ENCODE measurements at regions not wholly inside any gene's neighbourhood (a gene's known extent, or its start where the extent isn't known, plus 50 kb on each side); places are given as distances from the start of the nearest gene placed in this dataset.

GRCh38 chr3:83882701-83883100, 1076.1 kb upstream of the CADM2 start:
- H4K20me1 ChIP-seq (ENCODE audit: insufficient read depth, low read length), result no peaks in the 10 kb centered on the region
- no peaks in the 10 kb centered on the region for H3K9me3 ChIP-seq (ENCODE audit: low read length)
- no peak overlapping the region for H3K4me2 ChIP-seq (ENCODE audit: low read length)
- H2AFZ ChIP-seq (ENCODE audit: low read length), result no peak overlapping the region
- no peak for DNase-seq (ENCODE audit: low spot score)
- no peaks in the 10 kb centered on the region for H3K9me2 ChIP-seq (ENCODE audit: insufficient read depth, low read length)
- ChIA-PET POLR2A (no interaction called here), CTCF (ENCODE audit: unreplicated experiment) (no interaction called here)
- H3K36me3 ChIP-seq (ENCODE audit: insufficient read depth, low read length), result no peaks in the 10 kb centered on the region
- H3K79me2 ChIP-seq (ENCODE audit: insufficient read depth, low read depth, low read length), result no peaks in the 10 kb centered on the region
- BruUV-seq (replicated peaks), result no TSS peak
- no peak overlapping the region for H3K27ac ChIP-seq (ENCODE audit: low read depth, low read length, poor library complexity, severe bottlenecking)
- no peak overlapping the region for H3K4me3 ChIP-seq (ENCODE audit: low read depth, low read length, poor library complexity, severe bottlenecking)
- H3K4me1 ChIP-seq (ENCODE audit: insufficient read depth, low read length, poor library complexity, severe bottlenecking), result no peaks in the 10 kb centered on the region
- intact Hi-C loops (cut with micrococcal nuclease; ENCODE audit: unreplicated experiment), result no loop called here
- TF ChIP-seq EZH2phosphoT487 (IDR thresholded peaks at IDR 0.05; ENCODE audit: borderline replicate concordance, low read depth, low read length) (no peak), CTCF (conservative IDR thresholded peaks at IDR 0.05; ENCODE audit: low read length) (no peak)

GRCh38 chr3:83890039-83890762, 1068.6 kb upstream of the CADM2 start:
- intact Hi-C loops (cut with micrococcal nuclease; ENCODE audit: unreplicated experiment), result no loop called here
- no peak overlapping the region for H2AFZ ChIP-seq (ENCODE audit: low read length)
- BruUV-seq (replicated peaks), result no TSS peak
- H4K20me1 ChIP-seq (ENCODE audit: insufficient read depth, low read length), result no peaks in the 10 kb centered on the region
- no peak overlapping the region for H3K4me2 ChIP-seq (ENCODE audit: low read length)
- no peaks in the 10 kb centered on the region for H3K4me1 ChIP-seq (ENCODE audit: insufficient read depth, low read length, poor library complexity, severe bottlenecking)
- H3K36me3 ChIP-seq (ENCODE audit: insufficient read depth, low read length), result no peaks in the 10 kb centered on the region
- no peak overlapping the region for H3K4me3 ChIP-seq (ENCODE audit: low read depth, low read length, poor library complexity, severe bottlenecking)
- no peaks in the 10 kb centered on the region for H3K9me2 ChIP-seq (ENCODE audit: insufficient read depth, low read length)
- H3K79me2 ChIP-seq (ENCODE audit: insufficient read depth, low read depth, low read length), result no peaks in the 10 kb centered on the region
- POLR2A ChIA-PET, result interaction anchor here (1.0 to 1.4 kb wide), 2 partner anchors 9 to 13 kb away, joined by 3 read pairs; no protein-coding TSS in a partner anchor
- H3K27ac ChIP-seq (ENCODE audit: low read depth, low read length, poor library complexity, severe bottlenecking), result no peak overlapping the region
- H3K9me3 ChIP-seq (ENCODE audit: low read length), result no peaks in the 10 kb centered on the region
- CTCF ChIA-PET (ENCODE audit: unreplicated experiment), result no interaction called here
- DNase-seq (ENCODE audit: low spot score), result no peak
- TF ChIP-seq CTCF (conservative IDR thresholded peaks at IDR 0.05; ENCODE audit: low read length) (no peak), EZH2phosphoT487 (IDR thresholded peaks at IDR 0.05; ENCODE audit: borderline replicate concordance, low read depth, low read length) (no peak)

DNA sequence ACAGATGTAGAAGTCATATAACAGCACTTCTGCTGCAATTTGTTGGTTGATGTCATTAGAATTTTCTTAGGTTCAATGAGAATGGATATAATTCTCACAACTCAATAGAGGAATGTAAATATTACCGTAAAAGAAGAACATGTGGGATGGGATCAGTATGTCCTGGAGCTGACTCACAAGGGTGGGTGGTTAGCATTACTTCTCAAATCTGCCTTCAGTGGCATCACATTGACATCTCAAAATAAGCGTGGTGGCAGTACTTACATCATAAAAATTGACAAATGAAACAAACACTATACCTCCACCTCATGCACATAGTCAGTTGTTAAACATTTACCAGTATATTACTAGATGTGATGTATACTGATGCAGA, 1068.0 kb upstream of the CADM2 start:
- ChIA-PET CTCF (ENCODE audit: unreplicated experiment) (no interaction called here), POLR2A (no interaction called here)
- no peak overlapping the region for H3K4me2 ChIP-seq (ENCODE audit: low read length)
- H4K20me1 ChIP-seq (ENCODE audit: insufficient read depth, low read length), result no peaks in the 10 kb centered on the region
- H3K9me2 ChIP-seq (ENCODE audit: insufficient read depth, low read length), result no peaks in the 10 kb centered on the region
- H3K79me2 ChIP-seq (ENCODE audit: insufficient read depth, low read depth, low read length), result no peaks in the 10 kb centered on the region
- no peak overlapping the region for H3K4me3 ChIP-seq (ENCODE audit: low read depth, low read length, poor library complexity, severe bottlenecking)
- TF ChIP-seq CTCF (conservative IDR thresholded peaks at IDR 0.05; ENCODE audit: low read length) (no peak), EZH2phosphoT487 (IDR thresholded peaks at IDR 0.05; ENCODE audit: borderline replicate concordance, low read depth, low read length) (no peak)
- no peak overlapping the region for H3K27ac ChIP-seq (ENCODE audit: low read depth, low read length, poor library complexity, severe bottlenecking)
- H3K36me3 ChIP-seq (ENCODE audit: insufficient read depth, low read length), result no peaks in the 10 kb centered on the region
- H3K9me3 ChIP-seq (ENCODE audit: low read length), result no peaks in the 10 kb centered on the region
- H2AFZ ChIP-seq (ENCODE audit: low read length), result no peak overlapping the region
- H3K4me1 ChIP-seq (ENCODE audit: insufficient read depth, low read length, poor library complexity, severe bottlenecking), result no peaks in the 10 kb centered on the region
- intact Hi-C loops (cut with micrococcal nuclease; ENCODE audit: unreplicated experiment), result no loop called here
- no TSS peak for BruUV-seq (replicated peaks)
- no peak for DNase-seq (ENCODE audit: low spot score)

All from OCI-LY7 (cell line).